Superior temporal gyrus (tissue), 1 donor: ENCODE measurements at regions not wholly inside any gene's neighbourhood (a gene's known extent, or its start where the extent isn't known, plus 50 kb on each side); places are given as distances from the start of the nearest gene placed in this dataset.
"Not testable (repeated sequence)": the region's sequence is repeated elsewhere in the genome, so short reads cannot be mapped to it uniquely, and the experiment has no call there.

Source experiments
- DNase-seq: peaks from one replicate; pipeline ENCODE4 v3.0.0-alpha.2; 2016; ENCODE audit errors: extremely low spot score

- DNase-seq = not testable (repeated sequence)
Measured at GRCh38 chr2:111500536-111501062, 379.9 kb downstream of the BCL2L11 start.

- not testable (repeated sequence) for DNase-seq
Measured at GRCh38 chr2:111503844-111504570, 380.0 kb downstream of the ANAPC1 start.

- DNase-seq = not testable (repeated sequence)
Measured at GRCh38 chr2:111504571-111504942, 379.4 kb downstream of the ANAPC1 start.

GRCh38 chr2:111505267-111505666 is 378.7 kb downstream of the ANAPC1 start:
- DNase-seq = not testable (repeated sequence)

- not testable (repeated sequence) for DNase-seq
Measured at GRCh38 chr2:111506936-111507335, 377.1 kb downstream of the ANAPC1 start.

- not testable (repeated sequence) for DNase-seq
Measured at GRCh38 chr2:111509225-111509869, 374.6 kb downstream of the ANAPC1 start.

- not testable (repeated sequence) for DNase-seq
Measured at GRCh38 chr2:111510384-111510783, 373.6 kb downstream of the ANAPC1 start.

GRCh38 chr2:111511062-111511461 is 372.9 kb downstream of the ANAPC1 start:
- not testable (repeated sequence) for DNase-seq

GRCh38 chr2:111512378-111512777 is 371.6 kb downstream of the ANAPC1 start:
- not testable (repeated sequence) for DNase-seq

GRCh38 chr2:111514138-111514537 is 369.9 kb downstream of the ANAPC1 start:
- not testable (repeated sequence) for DNase-seq

GRCh38 chr2:111517050-111517720 is 366.8 kb downstream of the ANAPC1 start:
- DNase-seq = not testable (repeated sequence)

- not testable (repeated sequence) for DNase-seq
Measured at GRCh38 chr2:111517721-111518053, 366.3 kb downstream of the ANAPC1 start.

- DNase-seq = no peak
Measured at GRCh38 chr2:111519071-111519470, 364.9 kb downstream of the ANAPC1 start.

- DNase-seq = no peak
Measured at GRCh38 chr2:111522231-111522768, 361.7 kb downstream of the ANAPC1 start.

GRCh38 chr2:111523009-111523408 is 361.0 kb downstream of the ANAPC1 start:
- DNase-seq = no peak

GRCh38 chr2:111525026-111525425 is 359.0 kb downstream of the ANAPC1 start:
- not testable (repeated sequence) for DNase-seq

GRCh38 chr2:111526041-111526639 is 357.9 kb downstream of the ANAPC1 start:
- DNase-seq = not testable (repeated sequence)

- not testable (repeated sequence) for DNase-seq
Measured at GRCh38 chr2:111527707-111528400, 356.1 kb downstream of the ANAPC1 start.

GRCh38 chr2:111529022-111529421 is 355.0 kb downstream of the ANAPC1 start:
- not testable (repeated sequence) for DNase-seq

- not testable (repeated sequence) for DNase-seq
Measured at GRCh38 chr2:111530239-111530965, 353.6 kb downstream of the ANAPC1 start.
